ENCODE measurements at regions not wholly inside any gene's neighbourhood (a gene's known extent, or its start where the extent isn't known, plus 50 kb on each side); places are given as distances from the start of the nearest gene placed in this dataset.

- no peaks in the 10 kb centered on the region for H3K79me2 ChIP-seq (ENCODE audit: low read length)
- no peak overlapping the region for H3K4me2 ChIP-seq (ENCODE audit: low read length)
- no peaks in the 10 kb centered on the region for H4K20me1 ChIP-seq (ENCODE audit: insufficient read depth, low read length)
- H3K27me3 ChIP-seq (ENCODE audit: low read depth, low read length): no peaks in the 10 kb centered on the region
- H3K4me1 ChIP-seq (ENCODE audit: low read length): peaks cover 9% of the 10 kb centered on the region
- H3K36me3 ChIP-seq (replicated peaks; ENCODE audit: low read depth, low read length): no peaks in the 10 kb centered on the region
- no peak overlapping the region for H3K9ac ChIP-seq (ENCODE audit: low read length)
- H2AFZ ChIP-seq (ENCODE audit: low read depth, low read length): no peak overlapping the region
- no peaks in the 10 kb centered on the region for H3K9me3 ChIP-seq (ENCODE audit: insufficient read depth, low read length)
- H3K4me3 ChIP-seq (ENCODE audit: low read length): no peak overlapping the region
- no peak overlapping the region for H3K27ac ChIP-seq (ENCODE audit: low read length)
- TF ChIP-seq EZH2phosphoT487 (IDR thresholded peaks at IDR 0.05; ENCODE audit: low read depth) (no peak), CTCF (IDR thresholded peaks at IDR 0.05; ENCODE audit: low read depth, low read length) (no peak)
Measured at GRCh38 chr3:94232921-94233320, 170.1 kb downstream of the NSUN3 start.

GRCh38 chr3:94234177-94234788 lies 171.4 kb downstream of the NSUN3 start:
- H3K27ac ChIP-seq (ENCODE audit: low read length): no peak overlapping the region
- no peaks in the 10 kb centered on the region for H3K36me3 ChIP-seq (replicated peaks; ENCODE audit: low read depth, low read length)

DNA sequence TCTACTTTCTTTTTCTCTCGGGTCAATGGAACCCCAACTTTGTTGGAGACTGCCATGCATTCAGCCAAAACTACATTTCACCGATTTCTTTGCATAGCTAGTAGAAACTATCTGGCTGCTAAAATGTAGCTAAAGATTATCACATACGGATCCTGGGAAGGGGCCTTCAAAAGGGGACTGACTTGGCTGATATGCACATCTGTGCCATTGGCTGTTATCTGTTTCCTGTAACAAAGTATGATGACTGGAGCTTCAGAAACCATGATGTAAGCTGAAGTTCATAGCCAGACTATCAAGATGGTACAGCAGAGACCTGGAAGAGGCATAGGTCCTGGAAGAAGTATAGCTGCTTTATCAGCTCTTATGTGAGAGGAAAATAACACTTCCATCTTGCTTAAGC lies 179.1 kb downstream of the NSUN3 start:
- Histone ChIP-seq H3K27me3 (ENCODE audit: low read depth, low read length) (no peaks in the 10 kb centered on the region), H3K4me3 (ENCODE audit: low read length) (no peak overlapping the region), H3K36me3 (replicated peaks; ENCODE audit: low read depth, low read length) (no peaks in the 10 kb centered on the region), H4K20me1 (ENCODE audit: insufficient read depth, low read length) (no peaks in the 10 kb centered on the region), H3K79me2 (ENCODE audit: low read length) (no peaks in the 10 kb centered on the region), H3K9me3 (ENCODE audit: insufficient read depth, low read length) (no peaks in the 10 kb centered on the region), H3K4me1 (ENCODE audit: low read length) (peaks cover 3% of the 10 kb centered on the region; the same call in 1 of the 2 replicates), H3K9ac (ENCODE audit: low read length) (no peak overlapping the region), H2AFZ (ENCODE audit: low read depth, low read length) (no peak overlapping the region), H3K27ac (ENCODE audit: low read length) (no peak overlapping the region), H3K4me2 (ENCODE audit: low read length) (no peak overlapping the region)
- TF ChIP-seq CTCF (IDR thresholded peaks at IDR 0.05; ENCODE audit: low read depth, low read length): no peak
- TF ChIP-seq EZH2phosphoT487 (IDR thresholded peaks at IDR 0.05; ENCODE audit: low read depth): no peak

More at GRCh38 chr3:94234177-94234788, 171.4 kb downstream of the NSUN3 start:
- no peaks in the 10 kb centered on the region for H3K27me3 ChIP-seq (ENCODE audit: low read depth, low read length)
- H3K4me1 ChIP-seq (ENCODE audit: low read length): peaks cover 9% of the 10 kb centered on the region
- no peaks in the 10 kb centered on the region for H3K9me3 ChIP-seq (ENCODE audit: insufficient read depth, low read length)
- H3K79me2 ChIP-seq (ENCODE audit: low read length): no peaks in the 10 kb centered on the region
- no peaks in the 10 kb centered on the region for H4K20me1 ChIP-seq (ENCODE audit: insufficient read depth, low read length)
- TF ChIP-seq CTCF (IDR thresholded peaks at IDR 0.05; ENCODE audit: low read depth, low read length) (peak; percentile 84), EZH2phosphoT487 (IDR thresholded peaks at IDR 0.05; ENCODE audit: low read depth) (no peak)
- 0 out of 2 replicates have a peak overlapping the region, but pooled peaks have one; percentile 19 for H3K4me2 ChIP-seq (ENCODE audit: low read length)
- H3K9ac ChIP-seq (ENCODE audit: low read length): no peak overlapping the region
- no peak overlapping the region for H2AFZ ChIP-seq (ENCODE audit: low read depth, low read length)
- H3K4me3 ChIP-seq (ENCODE audit: low read length): no peak overlapping the region

DNA sequence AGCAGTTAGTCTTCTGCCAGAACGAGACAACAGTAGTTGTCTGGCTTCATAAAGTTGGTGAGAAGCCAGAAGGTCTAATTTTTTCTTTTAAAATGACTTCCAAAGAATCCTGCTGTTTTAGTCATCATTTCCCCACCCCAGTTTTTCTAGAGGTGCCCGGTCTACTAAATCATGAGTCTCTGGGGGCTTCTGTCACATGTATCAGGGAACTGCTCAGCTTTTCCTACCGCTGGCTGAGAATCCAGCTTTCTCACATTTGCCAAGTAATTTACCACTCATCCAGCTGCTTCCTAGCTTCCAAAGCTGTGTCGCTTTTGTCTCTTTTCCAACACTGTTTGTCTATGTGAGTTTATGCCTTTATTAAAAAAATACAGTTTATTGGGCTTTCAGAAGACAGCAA lies 183.3 kb downstream of the NSUN3 start:
- Histone ChIP-seq H2AFZ (ENCODE audit: low read depth, low read length) (no peak overlapping the region), H3K79me2 (ENCODE audit: low read length) (no peaks in the 10 kb centered on the region), H3K4me2 (ENCODE audit: low read length) (no peak overlapping the region), H3K4me3 (ENCODE audit: low read length) (no peak overlapping the region), H3K36me3 (replicated peaks; ENCODE audit: low read depth, low read length) (no peaks in the 10 kb centered on the region), H3K4me1 (ENCODE audit: low read length) (peaks cover 38% of the 10 kb centered on the region), H3K9me3 (ENCODE audit: insufficient read depth, low read length) (no peaks in the 10 kb centered on the region), H3K9ac (ENCODE audit: low read length) (no peak overlapping the region), H3K27ac (ENCODE audit: low read length) (no peak overlapping the region), H3K27me3 (ENCODE audit: low read depth, low read length) (no peaks in the 10 kb centered on the region), H4K20me1 (ENCODE audit: insufficient read depth, low read length) (no peaks in the 10 kb centered on the region)
- TF ChIP-seq EZH2phosphoT487 (IDR thresholded peaks at IDR 0.05; ENCODE audit: low read depth): no peak
- no peak for TF ChIP-seq CTCF (IDR thresholded peaks at IDR 0.05; ENCODE audit: low read depth, low read length)
